ENCODE measurements at regions not wholly inside any gene's neighbourhood (a gene's known extent, or its start where the extent isn't known, plus 50 kb on each side); places are given as distances from the start of the nearest gene placed in this dataset.
"Not testable (repeated sequence)": the region's sequence is repeated elsewhere in the genome, so short reads cannot be mapped to it uniquely, and the experiment has no call there.

DNA sequence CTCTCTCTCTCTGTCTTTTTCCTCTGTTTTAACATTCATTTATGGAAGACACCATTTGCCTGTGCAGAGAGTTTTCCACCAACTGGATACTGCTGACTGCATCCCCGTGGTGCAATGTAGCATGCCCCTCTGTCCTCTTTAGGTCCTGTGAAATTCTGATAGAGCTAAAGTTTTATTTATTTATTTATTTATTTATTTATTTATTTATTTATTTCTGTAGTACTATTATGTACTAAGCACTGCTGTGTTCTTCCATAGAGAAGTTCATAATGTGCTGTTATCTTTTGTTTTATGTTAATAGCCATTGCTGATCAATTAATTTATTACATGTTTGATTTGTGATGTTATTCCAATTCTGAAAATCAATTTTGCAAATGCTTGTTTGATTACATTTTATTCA, 749.9 kb downstream of the ZBBX start:
- intact Hi-C loops (cut with DNase I; ENCODE audit: low total_unique reads) = no loop called here
- H3K4me1 ChIP-seq = no peaks in the 10 kb centered on the region
- H3K27ac ChIP-seq = no peak overlapping the region
- no peaks in the 10 kb centered on the region for H3K27me3 ChIP-seq
- TF ChIP-seq, protein P1, sequence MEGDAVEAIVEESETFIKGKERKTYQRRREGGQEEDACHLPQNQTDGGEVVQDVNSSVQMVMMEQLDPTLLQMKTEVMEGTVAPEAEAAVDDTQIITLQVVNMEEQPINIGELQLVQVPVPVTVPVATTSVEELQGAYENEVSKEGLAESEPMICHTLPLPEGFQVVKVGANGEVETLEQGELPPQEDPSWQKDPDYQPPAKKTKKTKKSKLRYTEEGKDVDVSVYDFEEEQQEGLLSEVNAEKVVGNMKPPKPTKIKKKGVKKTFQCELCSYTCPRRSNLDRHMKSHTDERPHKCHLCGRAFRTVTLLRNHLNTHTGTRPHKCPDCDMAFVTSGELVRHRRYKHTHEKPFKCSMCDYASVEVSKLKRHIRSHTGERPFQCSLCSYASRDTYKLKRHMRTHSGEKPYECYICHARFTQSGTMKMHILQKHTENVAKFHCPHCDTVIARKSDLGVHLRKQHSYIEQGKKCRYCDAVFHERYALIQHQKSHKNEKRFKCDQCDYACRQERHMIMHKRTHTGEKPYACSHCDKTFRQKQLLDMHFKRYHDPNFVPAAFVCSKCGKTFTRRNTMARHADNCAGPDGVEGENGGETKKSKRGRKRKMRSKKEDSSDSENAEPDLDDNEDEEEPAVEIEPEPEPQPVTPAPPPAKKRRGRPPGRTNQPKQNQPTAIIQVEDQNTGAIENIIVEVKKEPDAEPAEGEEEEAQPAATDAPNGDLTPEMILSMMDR (IDR thresholded peaks at IDR 0.05) = no peak
- no peak for TF ChIP-seq POLR2A (IDR thresholded peaks at IDR 0.05)
- TF ChIP-seq POLR2AphosphoS5 (IDR thresholded peaks at IDR 0.05) = no peak
- no peaks in the 10 kb centered on the region for H3K36me3 ChIP-seq
- no peak for DNase-seq (ENCODE audit: low spot score in 2 of 2)
- no peak overlapping the region for H3K4me3 ChIP-seq
- H3K9me3 ChIP-seq = no peaks in the 10 kb centered on the region

DNA sequence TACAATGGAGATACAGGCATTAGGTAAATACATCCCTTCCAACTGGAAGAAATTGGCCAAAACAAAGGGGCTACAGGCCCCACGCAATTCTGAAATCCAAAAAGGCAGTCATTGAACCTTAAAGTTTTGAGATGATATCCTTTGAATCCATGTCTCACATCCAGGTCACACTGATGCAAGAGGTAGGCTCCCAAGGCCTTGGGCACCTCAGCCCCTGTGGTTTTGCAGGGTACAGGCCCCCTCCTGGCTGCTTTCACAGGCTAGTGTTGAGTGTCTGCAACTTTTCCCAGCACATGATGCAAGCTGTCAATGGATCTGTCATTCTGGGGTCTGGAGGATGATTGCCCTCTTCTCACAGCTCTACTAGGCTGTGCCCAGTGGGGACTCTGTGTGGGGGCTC, 766.7 kb downstream of the ZBBX start:
- intact Hi-C loops (cut with DNase I; ENCODE audit: low total_unique reads) = no loop called here
- DNase-seq (ENCODE audit: low spot score in 2 of 2) = no peak
- no peak overlapping the region for H3K27ac ChIP-seq

DNA sequence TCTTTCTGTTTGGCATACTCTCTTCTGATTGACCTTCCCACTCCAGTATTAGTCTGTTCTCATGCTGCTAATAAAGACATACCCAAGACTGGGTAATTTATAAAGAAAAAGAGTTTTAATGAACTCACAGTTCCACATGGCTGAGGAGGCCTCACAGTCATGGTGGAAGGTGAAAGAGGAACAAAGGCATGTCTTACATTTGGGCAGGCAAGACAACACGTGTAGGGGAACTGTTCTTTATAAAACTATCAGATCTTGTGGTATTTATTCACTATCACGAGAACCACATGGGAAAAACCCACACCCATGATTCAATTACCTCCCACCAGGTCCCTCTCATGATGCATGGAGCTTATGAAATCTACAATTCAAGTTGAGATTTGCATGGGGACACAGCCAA, 767.3 kb downstream of the ZBBX start:
- DNase-seq (ENCODE audit: low spot score in 2 of 2); intact Hi-C loops (cut with DNase I; ENCODE audit: low total_unique reads); H3K27me3 ChIP-seq; H3K27ac ChIP-seq; H3K9me3 ChIP-seq; H3K4me3 ChIP-seq; H3K4me1 ChIP-seq; H3K36me3 ChIP-seq: not testable (repeated sequence)

More for the DNA sequence above, 766.7 kb downstream of the ZBBX start:
- Histone ChIP-seq H3K36me3 (no peaks in the 10 kb centered on the region), H3K27me3 (no peaks in the 10 kb centered on the region), H3K9me3 (peaks cover 0 to 13% of the 10 kb centered on the region in 2 donors), H3K4me3 (no peak overlapping the region), H3K4me1 (no peaks in the 10 kb centered on the region)
- TF ChIP-seq POLR2AphosphoS5 (IDR thresholded peaks at IDR 0.05) (no peak), POLR2A (IDR thresholded peaks at IDR 0.05) (no peak)
- TF ChIP-seq, protein P1 (IDR thresholded peaks at IDR 0.05) = no peak

DNA sequence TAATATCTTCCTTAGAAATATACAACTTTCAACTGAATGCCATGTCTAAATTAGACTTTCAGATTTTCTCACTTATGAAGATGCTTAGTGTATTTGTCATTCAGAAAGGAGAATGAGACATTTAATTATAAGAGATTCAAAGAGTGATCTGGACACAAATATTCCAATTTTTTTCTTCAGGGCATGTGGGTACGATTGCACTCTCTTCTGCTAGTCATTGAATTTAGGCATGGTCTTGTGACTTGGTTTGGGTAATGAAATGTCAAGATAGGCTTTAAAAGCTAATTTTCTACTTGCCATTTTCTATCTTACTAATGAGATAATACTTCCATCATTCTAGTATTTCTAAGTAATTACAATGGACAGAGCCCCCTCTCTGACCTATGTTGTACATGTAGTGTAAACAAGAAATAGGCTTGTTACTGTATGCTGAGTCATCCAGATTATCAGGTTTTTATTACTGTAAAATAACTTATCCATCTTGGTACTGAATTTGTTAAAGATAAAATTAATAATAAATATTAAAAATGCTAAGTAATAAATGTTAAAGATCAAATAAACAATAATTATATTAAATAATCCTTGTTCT, 770.8 kb upstream of the BCHE start:
- Histone ChIP-seq H3K36me3 (no peaks in the 10 kb centered on the region), H3K4me3 (no peak overlapping the region), H3K4me1 (no peaks in the 10 kb centered on the region), H3K9me3 (no peaks in the 10 kb centered on the region), H3K27ac (no peak overlapping the region), H3K27me3 (no peaks in the 10 kb centered on the region)
- intact Hi-C loops (cut with DNase I; ENCODE audit: low total_unique reads) = no loop called here
- DNase-seq (ENCODE audit: low spot score in 2 of 2) = no peak
- TF ChIP-seq POLR2A (IDR thresholded peaks at IDR 0.05) (no peak), POLR2AphosphoS5 (IDR thresholded peaks at IDR 0.05) (no peak)
- TF ChIP-seq, protein P1 (IDR thresholded peaks at IDR 0.05) = no peak

DNA sequence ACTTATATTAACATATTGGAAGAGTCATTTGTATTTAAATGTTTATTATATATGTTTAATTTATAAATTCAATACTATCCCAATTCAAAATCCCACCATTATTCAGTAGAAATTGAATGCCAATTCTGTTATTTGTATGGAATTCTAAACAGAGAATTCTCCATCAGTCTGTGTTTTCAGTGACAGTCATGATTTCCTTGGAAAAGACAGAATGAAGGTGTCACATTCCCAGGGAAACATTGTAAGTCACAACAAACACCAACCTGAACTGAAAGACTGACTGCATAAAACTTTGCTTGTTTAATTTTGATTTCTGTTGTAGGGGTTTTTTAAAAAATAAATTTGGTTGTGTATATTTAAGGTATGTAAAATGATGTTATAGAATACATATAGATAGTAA, 769.8 kb upstream of the BCHE start:
- Histone ChIP-seq H3K9me3 (no peaks in the 10 kb centered on the region), H3K27me3 (no peaks in the 10 kb centered on the region), H3K27ac (no peak overlapping the region), H3K4me1 (no peaks in the 10 kb centered on the region), H3K4me3 (no peak overlapping the region), H3K36me3 (no peaks in the 10 kb centered on the region)
- TF ChIP-seq, protein P1 (IDR thresholded peaks at IDR 0.05) = no peak
- TF ChIP-seq POLR2AphosphoS5 (IDR thresholded peaks at IDR 0.05) = no peak
- no peak for TF ChIP-seq POLR2A (IDR thresholded peaks at IDR 0.05)
- intact Hi-C loops (cut with DNase I; ENCODE audit: low total_unique reads) = no loop called here
- no peak for DNase-seq (ENCODE audit: low spot score in 2 of 2)

DNA sequence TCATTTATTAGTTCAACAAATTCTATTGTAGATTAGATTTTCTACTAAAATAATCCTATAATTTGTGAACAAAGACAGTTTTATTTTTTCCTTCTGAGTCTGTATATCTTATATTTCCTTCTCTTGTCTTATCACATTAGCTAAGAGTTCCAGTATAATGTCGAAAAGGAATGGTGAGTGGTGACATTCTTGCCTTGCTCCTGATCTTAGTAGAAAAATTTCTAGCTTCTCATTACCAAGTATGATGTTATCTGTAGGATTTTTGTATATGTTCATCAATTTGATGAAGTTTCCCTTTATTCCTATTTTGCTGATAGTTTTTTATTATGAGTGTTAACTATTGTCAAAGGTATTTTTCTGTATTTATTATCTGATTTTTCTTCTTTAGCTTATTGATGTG, 756.6 kb upstream of the BCHE start:
- Histone ChIP-seq H3K4me1 (no peaks in the 10 kb centered on the region), H3K4me3 (no peak overlapping the region), H3K27me3 (no peaks in the 10 kb centered on the region), H3K9me3 (no peaks in the 10 kb centered on the region), H3K36me3 (no peaks in the 10 kb centered on the region), H3K27ac (no peak overlapping the region)
- TF ChIP-seq POLR2AphosphoS5 (IDR thresholded peaks at IDR 0.05) (no peak), POLR2A (IDR thresholded peaks at IDR 0.05) (no peak)
- TF ChIP-seq, protein P1 (IDR thresholded peaks at IDR 0.05) = no peak
- intact Hi-C loops (cut with DNase I; ENCODE audit: low total_unique reads) = no loop called here
- no peak for DNase-seq (ENCODE audit: low spot score in 2 of 2)

Measured in breast epithelium (tissue), 4 donors.